A673 (cell line): ENCODE measurements at regions not wholly inside any gene's neighbourhood (a gene's known extent, or its start where the extent isn't known, plus 50 kb on each side); places are given as distances from the start of the nearest gene placed in this dataset.

Source experiments
- BruUV-seq: library from RNA; stranded (reverse); fragments of 400-500 nt; replicated peaks from 2 replicates; lab custom pipeline; 2021; lab: Mats Ljungman, UMichigan
- CTCF ChIA-PET: fragments of 300-600 bp; sonication (Branson Sonifier 250); formaldehyde crosslinking; loops from one replicate; lab custom pipeline; 2022; ENCODE audit warnings: antibody characterized with exemption; lab: Charles Lee
- POLR2A ChIA-PET: fragments of 300-600 bp; sonication (Branson Sonifier 250); formaldehyde crosslinking; loops from one replicate; lab custom pipeline; 2022; ENCODE audit warnings: antibody characterized with exemption; ENCODE audit not compliant: low non-redundant PET; lab: Charles Lee
- DNase-seq: peaks from one replicate; pipeline ENCODE4 v3.0.0-alpha.2; 2015; ENCODE audit warnings: low spot score
- H3K27ac ChIP-seq: fragments of 200-600 bp; sonication (generic); 2 replicates; pipeline ENCODE4 v1.5.1; 2016; ENCODE audit warnings: mixed run types, low read depth, mild to moderate bottlenecking, mixed read lengths, antibody characterized with exemption, low read length; ENCODE audit not compliant: poor library complexity, severe bottlenecking
- H3K27me3 ChIP-seq: fragments of 200-600 bp; sonication (generic); replicated peaks from 2 replicates; pipeline ENCODE4 v1.6.1; 2017; ENCODE audit warnings: mixed run types, low read depth, mild to moderate bottlenecking, mixed read lengths, antibody characterized with exemption, low read length; ENCODE audit not compliant: insufficient read depth, poor library complexity
- H3K36me3 ChIP-seq: fragments of 200-600 bp; sonication (generic); 2 replicates; pipeline ENCODE4 v1.6.1; 2016; ENCODE audit warnings: mixed run types, mild to moderate bottlenecking, mixed read lengths, antibody characterized with exemption, low read length; ENCODE audit not compliant: insufficient read depth, poor library complexity, severe bottlenecking
- H3K4me1 ChIP-seq: fragments of 200-600 bp; sonication (generic); 2 replicates; pipeline ENCODE4 v1.6.1; 2017; ENCODE audit warnings: mixed run types, mild to moderate bottlenecking, mixed read lengths, antibody characterized with exemption, low read length; ENCODE audit not compliant: insufficient read depth, poor library complexity, severe bottlenecking
- H3K4me3 ChIP-seq: fragments of 200-600 bp; sonication (generic); 2 replicates; pipeline ENCODE4 v1.5.1; 2016; ENCODE audit warnings: low read depth, mixed run types, mild to moderate bottlenecking, mixed read lengths, low read length; ENCODE audit not compliant: poor library complexity, severe bottlenecking
- H3K9me3 ChIP-seq: fragments of 200-600 bp; sonication (generic); 2 replicates; pipeline ENCODE4 v1.6.1; 2016; ENCODE audit warnings: mixed run types, low read depth, mild to moderate bottlenecking, mixed read lengths, antibody characterized with exemption, low read length; ENCODE audit not compliant: poor library complexity, severe bottlenecking
- CTCF ChIP-seq: fragments of 300-800, 200-600 bp; sonication (generic); conservative IDR thresholded peaks from 2 replicates; pipeline ENCODE4 v1.5.1; 2017; ENCODE audit warnings: low read depth, mild to moderate bottlenecking, antibody characterized with exemption, low read length, moderate library complexity, mixed read lengths
- EZH2 ChIP-seq: fragments of 200-600 bp; sonication (generic); IDR thresholded peaks from 2 replicates; pipeline ENCODE4 v1.6.1; 2017; ENCODE audit warnings: borderline replicate concordance, low read depth, mild to moderate bottlenecking, mixed read lengths, antibody characterized with exemption, low read length; ENCODE audit not compliant: poor library complexity, severe bottlenecking
- intact Hi-C: fragments of 100-400 bp; cut with micrococcal nuclease; formaldehyde crosslinking; loops from one replicate; pipeline ENCODE4 v1.10.0; 2022; ENCODE audit not compliant: unreplicated experiment

GRCh38 chr3:157559401-157559800 lies 56.2 kb upstream of the VEPH1 start:
- H3K27me3 ChIP-seq, result peaks cover 18% of the 10 kb centered on the region
- DNase-seq, result no peak
- ChIA-PET CTCF (no interaction called here), POLR2A (no interaction called here)
- H3K9me3 ChIP-seq, result no peaks in the 10 kb centered on the region
- no peaks in the 10 kb centered on the region for H3K4me1 ChIP-seq
- TF ChIP-seq CTCF (no peak), EZH2 (no peak)
- H3K4me3 ChIP-seq, result no peak overlapping the region
- no peak overlapping the region for H3K27ac ChIP-seq
- BruUV-seq, result no TSS peak
- H3K36me3 ChIP-seq, result no peaks in the 10 kb centered on the region
- intact Hi-C loops, result no loop called here
